22Rv1 (cell line): ENCODE measurements at regions not wholly inside any gene's neighbourhood (a gene's known extent, or its start where the extent isn't known, plus 50 kb on each side); places are given as distances from the start of the nearest gene placed in this dataset.

Experiments
- H3K27ac ChIP-seq: fragments of 450-650 bp; 2 replicates; pipeline ENCODE4 v1.5.1; 2017
- CTCF ChIP-seq: fragments of 450-650 bp; IDR thresholded peaks from 2 replicates; pipeline ENCODE4 v1.5.1; 2017; ENCODE audit warnings: mild to moderate bottlenecking
- ZFX ChIP-seq: fragments of 450-650 bp; IDR thresholded peaks from 2 replicates; pipeline ENCODE4 v1.6.1; 2017; ENCODE audit warnings: antibody characterized with exemption, borderline replicate concordance

- TF ChIP-seq ZFX (no peak), CTCF (no peak)
- no peak overlapping the region for H3K27ac ChIP-seq
These were observed 149.7 kb downstream of the KLF13 start for GRCh38 chr15:31476236-31476810.

GRCh38 chr15:31476866-31477265, 150.2 kb downstream of the KLF13 start:
- H3K27ac ChIP-seq, result no peak overlapping the region
- TF ChIP-seq ZFX (no peak), CTCF (no peak)

GRCh38 chr15:31477301-31477700, 150.7 kb downstream of the KLF13 start:
- TF ChIP-seq CTCF, result no peak
- TF ChIP-seq ZFX, result no peak
- H3K27ac ChIP-seq, result no peak overlapping the region

GRCh38 chr15:31477851-31478701, 151.4 kb downstream of the KLF13 start:
- no peak overlapping the region for H3K27ac ChIP-seq
- no peak for TF ChIP-seq CTCF

GRCh38 chr15:31478702-31479221, 152.1 kb downstream of the KLF13 start:
- TF ChIP-seq CTCF (no peak), ZFX (no peak)
- H3K27ac ChIP-seq, result no peak overlapping the region

GRCh38 chr15:31480356-31481025, 153.9 kb downstream of the KLF13 start:
- TF ChIP-seq CTCF (no peak), ZFX (no peak)
- H3K27ac ChIP-seq, result no peak overlapping the region

GRCh38 chr15:31481142-31481541, 154.5 kb downstream of the KLF13 start:
- TF ChIP-seq CTCF (no peak), ZFX (no peak)
- H3K27ac ChIP-seq, result no peak overlapping the region
